ENCODE measurements at regions not wholly inside any gene's neighbourhood (a gene's known extent, or its start where the extent isn't known, plus 50 kb on each side); places are given as distances from the start of the nearest gene placed in this dataset.

- no peak for TF ChIP-seq EZH2phosphoT487 (IDR thresholded peaks at IDR 0.05; ENCODE audit: borderline replicate concordance, low read length)
- no peak for TF ChIP-seq CTCF (IDR thresholded peaks at IDR 0.05; ENCODE audit: low read depth, low read length, poor library complexity, severe bottlenecking)
Measured at GRCh38 chr13:63901630-63902029, 2486.0 kb upstream of the PCDH20 start.
